GM21528 (cell line): ENCODE measurements at regions not wholly inside any gene's neighbourhood (a gene's known extent, or its start where the extent isn't known, plus 50 kb on each side); places are given as distances from the start of the nearest gene placed in this dataset.
A peak's percentile ranks its signal among the peaks of the same experiment; 100 is the strongest.

Experiments
- ATAC-seq: cut with Tn5 transposase; IDR thresholded peaks from one replicate; pipeline ENCODE4 v1.9.1; 2021; ENCODE audit warnings: mild to moderate bottlenecking, moderate library complexity; ENCODE audit not compliant: unreplicated experiment, low FRiP score

DNA sequence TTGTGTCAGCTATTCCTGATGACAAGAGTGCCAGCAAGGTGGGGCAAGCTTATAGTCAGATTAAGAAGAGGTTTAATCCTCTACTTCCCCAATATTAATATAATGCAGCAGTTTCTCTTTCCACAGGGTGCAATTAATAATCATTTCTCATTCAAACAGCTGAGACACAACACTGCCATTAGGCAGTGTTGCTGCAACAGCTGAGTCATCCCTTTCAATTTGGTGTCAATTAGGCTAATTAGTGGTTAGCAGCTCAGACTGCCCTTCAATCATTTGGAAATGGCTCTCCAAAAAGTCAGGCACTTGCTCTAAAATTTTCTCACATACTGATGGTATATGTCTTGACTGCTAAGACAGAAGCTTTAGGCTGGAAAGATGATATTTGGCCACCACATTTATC, 265.7 kb upstream of the FAM241A start:
- ATAC-seq: no peak

- ATAC-seq: no peak
Measured at GRCh38 chr4:111880116-111880515, 265.1 kb upstream of the FAM241A start.

DNA sequence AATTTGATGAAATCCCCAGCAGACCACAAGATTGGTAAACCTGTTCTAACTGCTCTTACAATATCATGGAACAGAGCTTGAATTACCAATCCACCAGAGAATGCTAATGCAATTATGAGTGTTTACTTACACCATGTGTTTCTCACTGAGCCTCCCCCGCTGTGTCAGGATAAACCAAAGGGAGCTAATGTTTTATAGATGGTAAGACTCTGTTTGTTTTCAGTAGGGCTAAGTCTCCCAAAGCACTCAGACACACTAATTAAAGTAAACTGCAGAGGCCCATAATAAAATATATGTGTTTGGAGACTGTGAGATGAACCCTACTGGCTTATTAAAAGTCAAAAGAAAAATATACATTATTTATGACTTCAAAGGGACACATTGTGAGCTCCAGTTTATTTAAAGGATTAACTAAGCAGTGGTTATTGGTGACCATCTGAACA, 261.7 kb upstream of the FAM241A start:
- no peak for ATAC-seq

DNA sequence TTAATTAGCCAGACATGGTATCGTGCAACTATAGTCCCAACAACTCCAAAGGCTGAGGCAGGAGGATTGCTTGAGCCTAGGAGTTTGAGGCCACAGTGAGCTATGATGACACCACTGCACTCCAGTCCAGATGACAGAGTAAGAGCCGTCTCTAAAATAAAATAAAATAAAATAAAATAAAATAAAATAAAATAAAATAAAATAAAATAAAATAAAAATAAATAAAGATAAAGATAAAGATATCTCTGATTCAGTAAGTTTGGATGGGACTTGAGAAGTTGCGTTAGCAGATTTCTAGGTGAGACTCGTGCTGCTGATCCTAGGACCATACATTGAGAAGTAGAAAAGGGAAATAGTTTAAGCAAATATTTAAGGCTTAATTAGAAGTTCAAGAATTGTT, 254.8 kb upstream of the FAM241A start:
- no peak for ATAC-seq

- no peak for ATAC-seq
Measured at GRCh38 chr4:111905511-111905910, 239.7 kb upstream of the FAM241A start.

GRCh38 chr4:111919639-111920038, 225.6 kb upstream of the FAM241A start:
- no peak for ATAC-seq

GRCh38 chr4:111921714-111922113, 223.5 kb upstream of the FAM241A start:
- ATAC-seq: no peak

- ATAC-seq: no peak
Measured at GRCh38 chr4:111923786-111924185, 221.5 kb upstream of the FAM241A start.

- ATAC-seq: no peak
Measured at GRCh38 chr4:111924696-111925095, 220.6 kb upstream of the FAM241A start.

DNA sequence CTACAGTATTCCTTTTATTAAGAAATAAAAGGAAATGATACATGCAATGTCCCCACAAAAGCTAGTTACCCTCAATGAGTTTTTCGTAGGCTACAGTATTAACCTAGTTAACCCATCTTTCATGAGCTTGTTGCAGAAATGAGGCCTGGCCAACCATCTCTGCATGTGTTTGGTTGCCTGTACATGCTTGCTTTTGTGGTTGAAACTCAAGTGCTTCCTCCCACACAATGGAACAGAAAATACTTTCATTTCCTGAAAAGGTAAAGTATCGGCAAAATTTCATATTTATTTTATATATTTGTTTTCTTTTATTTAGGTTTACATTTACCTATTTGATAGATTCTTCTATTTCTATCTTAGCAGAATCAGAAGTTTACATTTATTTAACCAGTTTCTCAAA, 214.6 kb upstream of the FAM241A start:
- peak; percentile 98 for ATAC-seq

- ATAC-seq: no peak
Measured at GRCh38 chr4:111933703-111934102, 211.6 kb upstream of the FAM241A start.

- ATAC-seq: no peak
Measured at GRCh38 chr4:111934314-111934713, 210.9 kb upstream of the FAM241A start.

- peak; percentile 74 for ATAC-seq
Measured at GRCh38 chr4:111937368-111937767, 207.9 kb upstream of the FAM241A start.

DNA sequence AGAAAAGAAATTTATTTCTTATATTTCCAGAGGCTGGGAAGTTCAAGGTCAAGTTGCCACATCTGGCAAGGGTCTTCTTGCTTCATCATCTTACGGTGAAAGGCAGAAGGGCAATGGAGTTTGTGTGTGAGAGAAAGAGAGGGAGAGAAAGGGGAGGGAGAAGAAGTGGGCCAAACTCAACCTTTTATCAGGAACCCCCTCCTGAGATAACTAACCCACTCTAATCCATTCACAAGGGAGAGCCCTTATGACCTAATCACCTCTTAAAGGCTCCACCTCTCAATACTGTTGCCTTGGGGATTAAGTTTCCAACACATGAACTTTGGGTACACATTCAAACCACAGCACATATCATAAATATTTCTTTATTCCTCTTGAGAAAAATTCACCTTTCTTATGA, 203.3 kb upstream of the FAM241A start:
- ATAC-seq: no peak

- ATAC-seq: peak; percentile 83
Measured at GRCh38 chr4:111943796-111944203, 201.5 kb upstream of the FAM241A start.

DNA sequence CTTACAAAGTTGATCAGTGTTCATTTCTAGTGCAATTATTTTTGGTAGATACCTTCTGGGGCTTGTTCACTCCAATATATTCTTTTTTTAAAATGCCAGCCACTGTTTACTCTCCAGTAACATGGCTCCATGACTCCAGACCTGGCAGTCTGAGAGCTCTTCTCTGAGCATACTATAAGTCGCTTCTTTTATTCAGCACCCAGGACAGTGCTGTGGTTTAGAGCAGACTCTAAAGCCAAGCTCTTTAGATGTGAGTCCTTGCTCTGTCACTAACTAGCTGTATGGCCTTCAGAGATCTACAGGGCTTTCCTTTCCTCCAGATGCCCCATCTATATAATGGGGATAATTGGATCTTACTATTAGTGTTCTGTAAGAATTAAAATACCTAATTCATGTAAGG, 200.2 kb upstream of the FAM241A start:
- no peak for ATAC-seq

GRCh38 chr4:111946800-111947199, 198.5 kb upstream of the FAM241A start:
- ATAC-seq: no peak

DNA sequence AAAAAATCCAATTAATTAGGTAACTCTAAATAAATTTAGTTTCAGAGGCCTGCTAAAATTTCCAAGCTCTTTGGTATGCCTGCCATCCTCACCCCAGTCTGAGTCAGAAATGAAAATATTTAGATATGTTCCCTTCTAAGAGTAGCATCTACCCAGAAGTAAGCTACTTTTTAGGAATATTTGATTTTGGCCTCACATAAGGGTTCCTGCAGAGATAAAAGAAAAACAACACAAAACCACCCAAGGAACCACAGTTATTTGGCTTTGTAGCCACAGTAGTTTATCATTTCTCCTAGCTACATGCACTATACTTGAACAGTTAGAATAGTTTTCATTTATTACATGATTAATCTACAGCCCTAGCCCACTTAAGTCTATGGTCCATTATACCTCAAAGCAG, 192.6 kb upstream of the FAM241A start:
- ATAC-seq: no peak

DNA sequence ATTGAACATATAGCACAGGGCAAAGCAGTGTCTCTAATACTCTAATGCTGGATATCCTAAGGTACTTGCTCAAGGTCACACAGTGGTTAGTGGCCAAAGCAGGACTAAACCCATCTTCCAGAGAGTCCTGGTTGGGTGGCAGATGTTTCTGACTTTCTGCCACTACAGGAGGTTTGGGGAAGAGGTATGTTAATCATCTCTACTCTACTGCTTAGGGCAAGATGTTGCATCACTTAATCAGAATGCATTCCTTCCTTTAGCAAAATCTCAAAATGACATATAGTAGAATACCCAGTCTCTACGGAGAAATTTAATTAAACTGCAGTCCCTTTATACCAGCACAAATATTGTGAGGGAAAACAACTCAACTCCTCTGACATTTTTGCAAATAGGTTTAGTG, 190.7 kb upstream of the FAM241A start:
- ATAC-seq: no peak

GRCh38 chr4:111955001-111955400, 190.3 kb upstream of the FAM241A start:
- no peak for ATAC-seq

DNA sequence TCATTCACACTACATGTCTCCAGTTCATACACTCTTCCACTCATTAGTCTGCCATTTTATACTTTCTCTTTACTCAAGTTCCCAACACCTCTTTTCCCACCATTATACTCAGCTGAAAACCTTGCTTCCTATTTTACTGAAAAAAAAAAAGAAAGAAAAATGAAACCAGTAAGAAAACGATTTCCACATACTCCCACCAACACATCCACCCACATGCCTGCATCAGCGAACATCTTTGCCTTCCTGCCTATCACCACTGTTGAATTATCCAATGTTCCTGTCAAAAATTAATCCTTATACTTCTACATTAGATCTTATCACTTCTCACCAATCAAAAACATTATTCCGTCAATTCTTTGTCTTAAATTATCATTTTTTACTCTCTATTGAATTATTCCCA, 188.1 kb upstream of the FAM241A start:
- ATAC-seq: no peak

- ATAC-seq: no peak
Measured at GRCh38 chr4:111957997-111958396, 187.3 kb upstream of the FAM241A start.

- ATAC-seq: no peak
Measured at GRCh38 chr4:111959222-111959621, 186.0 kb upstream of the FAM241A start.
